ENCODE measurements at regions not wholly inside any gene's neighbourhood (a gene's known extent, or its start where the extent isn't known, plus 50 kb on each side); places are given as distances from the start of the nearest gene placed in this dataset.

DNA sequence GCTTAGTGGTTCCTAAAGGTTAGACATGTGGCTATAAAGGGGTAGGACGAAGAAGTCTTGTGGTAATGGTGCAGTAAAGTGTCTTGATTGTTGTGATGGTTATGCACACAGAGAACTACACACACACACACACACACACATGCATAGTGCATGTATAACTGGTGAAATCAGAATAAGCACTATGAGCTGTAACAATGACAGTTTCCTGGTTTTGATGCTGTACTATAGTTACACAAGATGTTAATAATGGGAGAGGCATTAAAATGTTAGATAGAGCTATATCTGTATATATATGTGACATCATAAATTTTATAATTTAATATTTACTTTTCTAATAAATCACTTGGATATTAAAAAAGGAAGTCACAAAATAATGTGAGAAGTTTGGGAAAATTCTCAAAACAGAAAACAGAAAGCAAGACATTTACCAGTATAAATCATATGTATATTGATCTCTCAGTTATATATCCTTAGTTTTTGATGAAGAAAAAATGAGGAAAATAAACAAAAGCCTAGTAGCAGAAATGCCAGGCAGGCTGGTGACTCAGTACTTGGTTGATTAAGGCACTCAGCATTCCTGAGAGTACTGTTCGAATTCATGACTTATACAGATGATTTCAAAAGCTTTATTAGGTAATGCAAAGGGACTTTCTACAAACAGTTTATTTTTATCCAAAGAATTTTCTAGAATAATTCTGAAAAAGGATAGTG, 350.5 kb upstream of the DAB2 start:
- TF ChIP-seq, protein P1, sequence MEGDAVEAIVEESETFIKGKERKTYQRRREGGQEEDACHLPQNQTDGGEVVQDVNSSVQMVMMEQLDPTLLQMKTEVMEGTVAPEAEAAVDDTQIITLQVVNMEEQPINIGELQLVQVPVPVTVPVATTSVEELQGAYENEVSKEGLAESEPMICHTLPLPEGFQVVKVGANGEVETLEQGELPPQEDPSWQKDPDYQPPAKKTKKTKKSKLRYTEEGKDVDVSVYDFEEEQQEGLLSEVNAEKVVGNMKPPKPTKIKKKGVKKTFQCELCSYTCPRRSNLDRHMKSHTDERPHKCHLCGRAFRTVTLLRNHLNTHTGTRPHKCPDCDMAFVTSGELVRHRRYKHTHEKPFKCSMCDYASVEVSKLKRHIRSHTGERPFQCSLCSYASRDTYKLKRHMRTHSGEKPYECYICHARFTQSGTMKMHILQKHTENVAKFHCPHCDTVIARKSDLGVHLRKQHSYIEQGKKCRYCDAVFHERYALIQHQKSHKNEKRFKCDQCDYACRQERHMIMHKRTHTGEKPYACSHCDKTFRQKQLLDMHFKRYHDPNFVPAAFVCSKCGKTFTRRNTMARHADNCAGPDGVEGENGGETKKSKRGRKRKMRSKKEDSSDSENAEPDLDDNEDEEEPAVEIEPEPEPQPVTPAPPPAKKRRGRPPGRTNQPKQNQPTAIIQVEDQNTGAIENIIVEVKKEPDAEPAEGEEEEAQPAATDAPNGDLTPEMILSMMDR (IDR thresholded peaks at IDR 0.05; ENCODE audit: insufficient read depth, low read depth, low read length) = no peak
- DNase-seq (ENCODE audit: low read depth) = peak; percentile 69
- H3K4me3 ChIP-seq (ENCODE audit: low read depth, low read length) = no peak overlapping the region

DNA sequence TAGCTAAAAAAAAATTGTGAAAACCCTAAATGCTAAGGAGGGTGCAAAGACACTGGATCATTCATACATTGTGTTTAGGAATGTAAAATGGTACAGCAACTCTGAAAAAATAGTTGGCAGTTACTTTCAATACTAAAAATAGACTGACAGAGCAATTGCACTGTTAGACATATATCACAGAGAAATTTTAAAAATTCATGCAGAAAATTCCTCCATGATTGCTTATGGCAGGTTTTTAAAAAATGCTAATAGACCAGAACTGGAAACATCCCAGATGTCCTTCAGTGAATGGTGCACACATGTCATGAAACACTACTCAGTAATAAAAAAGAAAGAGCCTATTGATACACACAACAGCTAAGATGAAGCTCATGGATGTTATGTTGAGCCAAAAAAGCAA, 349.8 kb upstream of the DAB2 start:
- TF ChIP-seq, protein P1 (IDR thresholded peaks at IDR 0.05; ENCODE audit: insufficient read depth, low read depth, low read length) = no peak
- no peak overlapping the region for H3K4me3 ChIP-seq (ENCODE audit: low read depth, low read length)
- no peak for DNase-seq (ENCODE audit: low read depth)

DNA sequence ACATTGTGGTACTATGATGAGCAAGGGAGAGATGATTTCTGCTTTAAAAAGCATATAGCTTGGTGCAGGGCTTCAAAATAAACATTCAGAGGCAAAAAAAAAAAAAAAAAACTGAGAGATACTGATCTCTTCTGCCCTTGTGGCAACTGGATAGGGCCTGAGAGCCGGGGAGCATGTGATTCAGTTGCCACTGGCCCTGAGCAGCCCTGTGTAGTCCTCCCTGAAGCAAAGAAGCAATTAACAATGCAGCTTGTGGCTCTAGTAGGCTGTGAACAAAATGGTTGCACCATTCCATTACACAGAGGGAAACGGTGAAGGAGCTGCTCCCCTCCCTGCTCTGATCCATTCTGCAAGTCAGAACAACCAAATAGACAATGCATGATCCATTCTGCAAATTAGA, 347.5 kb upstream of the DAB2 start:
- DNase-seq (ENCODE audit: low read depth) = no peak
- no peak overlapping the region for H3K4me3 ChIP-seq (ENCODE audit: low read depth, low read length)
- TF ChIP-seq, protein P1 (IDR thresholded peaks at IDR 0.05; ENCODE audit: insufficient read depth, low read depth, low read length) = no peak

DNA sequence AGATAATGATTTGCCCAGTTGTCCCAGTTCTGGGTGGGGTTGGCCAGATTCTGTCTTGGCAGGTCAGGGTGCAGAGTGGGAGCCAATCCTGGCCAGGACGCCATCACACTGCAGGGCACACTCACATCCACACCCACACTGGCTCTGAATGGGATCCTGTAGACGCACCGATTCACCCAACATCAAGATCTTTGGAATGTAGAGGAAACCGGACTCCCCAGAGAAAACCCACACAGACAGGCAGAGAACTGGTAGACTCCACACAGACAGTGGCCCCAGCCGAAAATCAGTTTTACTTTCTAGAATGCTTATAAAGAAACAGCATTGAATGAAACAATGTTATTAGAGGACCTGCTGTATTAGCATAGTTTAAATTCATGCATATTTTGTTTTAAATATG, 343.1 kb upstream of the DAB2 start:
- DNase-seq (ENCODE audit: low read depth) = no peak
- TF ChIP-seq, protein P1 (IDR thresholded peaks at IDR 0.05; ENCODE audit: insufficient read depth, low read depth, low read length) = no peak
- no peak overlapping the region for H3K4me3 ChIP-seq (ENCODE audit: low read depth, low read length)

DNA sequence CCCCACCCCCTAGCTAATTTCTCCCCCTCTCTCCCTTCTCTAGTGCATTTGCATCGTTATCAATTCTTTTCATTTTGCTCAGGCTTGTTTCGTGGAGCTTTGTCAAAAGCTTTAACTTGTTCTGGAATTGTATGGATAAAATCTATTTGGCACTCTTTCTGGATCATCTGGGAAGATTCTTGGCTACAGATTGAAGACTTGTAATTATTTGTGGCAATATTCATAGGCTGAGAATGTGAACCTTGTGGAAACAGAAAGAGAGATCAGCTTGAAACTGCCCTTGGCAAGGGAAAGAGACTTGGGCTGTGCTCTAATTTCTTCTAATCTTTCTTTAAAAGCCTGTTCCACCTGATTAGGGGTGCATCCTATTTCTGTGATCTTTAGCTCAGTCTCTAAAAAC, 340.6 kb upstream of the DAB2 start:
- no peak overlapping the region for H3K4me3 ChIP-seq (ENCODE audit: low read depth, low read length)
- TF ChIP-seq, protein P1 (IDR thresholded peaks at IDR 0.05; ENCODE audit: insufficient read depth, low read depth, low read length) = no peak
- DNase-seq (ENCODE audit: low read depth) = peak; percentile 40

DNA sequence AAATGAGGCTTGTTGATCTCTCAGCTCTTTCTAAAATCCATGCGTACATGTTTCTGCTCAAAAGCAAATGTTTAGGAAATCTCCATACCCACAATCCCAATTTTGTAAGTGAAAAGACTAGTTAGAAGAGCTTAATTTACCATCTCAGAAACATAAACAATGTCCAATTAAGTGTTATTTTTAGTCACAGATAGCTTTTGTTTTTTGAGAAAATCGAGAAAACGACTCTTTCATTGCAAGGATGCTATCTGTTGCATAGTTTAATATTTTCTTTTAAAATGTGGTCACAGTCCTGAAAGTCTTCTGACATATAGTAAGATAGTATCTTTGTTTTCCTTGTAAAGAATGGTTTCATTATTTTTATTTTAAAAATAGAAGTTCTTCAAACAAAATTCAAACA, 338.0 kb upstream of the DAB2 start:
- no peak for DNase-seq (ENCODE audit: low read depth)
- TF ChIP-seq, protein P1 (IDR thresholded peaks at IDR 0.05; ENCODE audit: insufficient read depth, low read depth, low read length) = no peak
- H3K4me3 ChIP-seq (ENCODE audit: low read depth, low read length) = no peak overlapping the region
